ENCODE measurements at regions not wholly inside any gene's neighbourhood (a gene's known extent, or its start where the extent isn't known, plus 50 kb on each side); places are given as distances from the start of the nearest gene placed in this dataset.

GRCh38 chr1:234755449-234755863, 145.5 kb upstream of the IRF2BP2 start:
- TF ChIP-seq CTCF (IDR thresholded peaks at IDR 0.05) (no peak), EZH2 (IDR thresholded peaks at IDR 0.05) (no peak)

Measured in neural progenitor cell (in vitro differentiated cells).